ENCODE measurements at regions not wholly inside any gene's neighbourhood (a gene's known extent, or its start where the extent isn't known, plus 50 kb on each side); places are given as distances from the start of the nearest gene placed in this dataset.

DNA sequence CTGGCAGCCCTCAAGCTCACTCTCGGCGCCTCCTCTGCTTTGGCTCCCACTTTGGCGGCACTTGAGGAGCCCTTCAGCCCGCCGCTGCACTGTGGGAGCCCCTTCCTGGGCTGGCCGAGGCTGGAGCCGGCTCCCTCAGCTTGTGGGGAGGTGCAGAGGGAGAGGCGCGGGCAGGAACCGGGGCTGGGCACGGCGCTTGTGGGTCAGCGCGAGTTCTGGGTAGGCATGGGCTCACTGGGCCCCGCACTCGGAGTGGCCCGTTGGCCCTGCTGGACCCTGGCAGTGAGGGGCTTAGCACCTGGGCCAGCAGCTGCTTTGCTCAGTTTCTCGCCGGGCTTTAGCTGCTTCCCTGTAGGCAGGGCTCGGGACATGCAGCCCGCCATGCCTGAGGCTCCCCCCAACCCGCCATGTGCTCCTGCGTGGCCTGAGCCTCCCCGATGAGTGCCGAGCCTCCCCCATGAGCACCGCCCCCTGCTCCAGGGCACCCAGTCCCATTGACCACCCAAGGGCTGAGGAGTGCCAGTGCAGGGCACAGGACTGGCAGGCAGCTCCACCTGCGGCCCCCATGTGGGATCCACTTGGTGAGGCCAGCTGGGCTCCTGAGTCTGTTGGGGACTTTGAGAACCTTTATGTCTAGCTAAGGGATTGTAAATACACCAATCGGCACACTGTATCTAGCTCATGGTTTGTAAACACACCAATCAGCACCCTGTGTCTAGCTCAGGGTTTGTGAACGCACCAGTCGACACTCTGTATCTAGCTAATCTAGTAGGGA lies 101.5 kb upstream of the DRD5 start:
- TF ChIP-seq, protein P1, sequence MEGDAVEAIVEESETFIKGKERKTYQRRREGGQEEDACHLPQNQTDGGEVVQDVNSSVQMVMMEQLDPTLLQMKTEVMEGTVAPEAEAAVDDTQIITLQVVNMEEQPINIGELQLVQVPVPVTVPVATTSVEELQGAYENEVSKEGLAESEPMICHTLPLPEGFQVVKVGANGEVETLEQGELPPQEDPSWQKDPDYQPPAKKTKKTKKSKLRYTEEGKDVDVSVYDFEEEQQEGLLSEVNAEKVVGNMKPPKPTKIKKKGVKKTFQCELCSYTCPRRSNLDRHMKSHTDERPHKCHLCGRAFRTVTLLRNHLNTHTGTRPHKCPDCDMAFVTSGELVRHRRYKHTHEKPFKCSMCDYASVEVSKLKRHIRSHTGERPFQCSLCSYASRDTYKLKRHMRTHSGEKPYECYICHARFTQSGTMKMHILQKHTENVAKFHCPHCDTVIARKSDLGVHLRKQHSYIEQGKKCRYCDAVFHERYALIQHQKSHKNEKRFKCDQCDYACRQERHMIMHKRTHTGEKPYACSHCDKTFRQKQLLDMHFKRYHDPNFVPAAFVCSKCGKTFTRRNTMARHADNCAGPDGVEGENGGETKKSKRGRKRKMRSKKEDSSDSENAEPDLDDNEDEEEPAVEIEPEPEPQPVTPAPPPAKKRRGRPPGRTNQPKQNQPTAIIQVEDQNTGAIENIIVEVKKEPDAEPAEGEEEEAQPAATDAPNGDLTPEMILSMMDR (IDR thresholded peaks at IDR 0.05; ENCODE audit: low read length), result no peak
- TF ChIP-seq EZH2 (IDR thresholded peaks at IDR 0.05; ENCODE audit: borderline replicate concordance, low read length), result no peak

Data from OCI-LY1 (cell line).